Liver (tissue), 7 donors: ENCODE measurements at regions not wholly inside any gene's neighbourhood (a gene's known extent, or its start where the extent isn't known, plus 50 kb on each side); places are given as distances from the start of the nearest gene placed in this dataset.
"Not testable (repeated sequence)": the region's sequence is repeated elsewhere in the genome, so short reads cannot be mapped to it uniquely, and the experiment has no call there.

Experiments
- DNase-seq: peaks from one replicate; pipeline ENCODE4 v3.0.0-alpha.2; 2017; ENCODE audit warnings: low spot score
- H3K27ac ChIP-seq, 2 donors: one replicate each; pipeline ENCODE4 v1.7.0; 2013; ENCODE audit warnings: inconsistent platforms in 2 of 2, low read length in 2 of 2, control low read depth in 1 of 2, low read depth in 1 of 2, mild to moderate bottlenecking in 1 of 2
- H3K27me3 ChIP-seq, 4 donors: one replicate each; pipeline versions ENCODE4 v1.6.1 to v1.7.0; 2013; ENCODE audit warnings: low read length in 3 of 4, inconsistent platforms in 1 of 4, mild to moderate bottlenecking in 1 of 4, moderate library complexity in 1 of 4; ENCODE audit not compliant: control insufficient read depth in 4 of 4, insufficient read depth in 4 of 4
- H3K36me3 ChIP-seq, 4 donors: one replicate each; pipeline versions ENCODE4 v1.6.1 to v1.7.0; 2013; ENCODE audit warnings: low read length in 3 of 4, mild to moderate bottlenecking in 3 of 4, low read depth in 1 of 4, moderate library complexity in 1 of 4; ENCODE audit not compliant: control insufficient read depth in 4 of 4, insufficient read depth in 3 of 4
- H3K4me1 ChIP-seq, 4 donors: one replicate each; pipeline versions ENCODE4 v1.6.1 to v1.7.0; 2013; ENCODE audit warnings: low read length in 3 of 4, mild to moderate bottlenecking in 3 of 4, moderate library complexity in 1 of 4; ENCODE audit not compliant: control insufficient read depth in 4 of 4, insufficient read depth in 4 of 4
- H3K4me3 ChIP-seq, 3 donors: one replicate each; pipeline versions ENCODE4 v1.6.1 to v1.7.0; 2013; ENCODE audit warnings: low read length in 3 of 3, control low read depth in 1 of 3, low read depth in 1 of 3, mild to moderate bottlenecking in 1 of 3
- H3K9ac ChIP-seq, 2 donors: one replicate each; pipeline ENCODE4 v1.7.0; 2013; ENCODE audit warnings: low read length in 2 of 2, mild to moderate bottlenecking in 2 of 2, moderate library complexity in 2 of 2, control low read depth in 1 of 2, low read depth in 1 of 2
- H3K9me3 ChIP-seq, 4 donors: one replicate each; pipeline versions ENCODE4 v1.6.1 to v1.7.0; 2013; ENCODE audit warnings: low read length in 3 of 4; ENCODE audit not compliant: control insufficient read depth in 4 of 4
- EGR1 ChIP-seq, 2 donors: IDR thresholded peaks; 2 replicates each; pipeline ENCODE4 v1.6.1; 2016 to 2018; ENCODE audit warnings: antibody characterized with exemption in 2 of 2, low read depth in 2 of 2
- HNF4A ChIP-seq, 2 donors: conservative IDR thresholded peaks; 2 replicates each; pipeline ENCODE4 v1.6.1; 2016; ENCODE audit warnings: antibody characterized with exemption in 2 of 2, mild to moderate bottlenecking in 2 of 2
- HNF4G ChIP-seq: IDR thresholded peaks from 2 replicates; pipeline ENCODE4 v1.6.1; 2016; ENCODE audit warnings: antibody characterized with exemption
- JUND ChIP-seq, 2 donors: IDR thresholded peaks; 2 replicates each; pipeline ENCODE4 v1.6.1; 2016; ENCODE audit warnings: antibody characterized with exemption in 2 of 2
- RXRA ChIP-seq, 2 donors: IDR thresholded peaks; 2 replicates each; pipeline ENCODE4 v1.6.1; 2017 to 2018; ENCODE audit warnings: antibody characterized with exemption in 2 of 2, mild to moderate bottlenecking in 1 of 2
- SP1 ChIP-seq: IDR thresholded peaks from 2 replicates; pipeline ENCODE4 v1.6.1; 2018; ENCODE audit warnings: antibody characterized with exemption, mild to moderate bottlenecking
- TAF1 ChIP-seq: conservative IDR thresholded peaks from 2 replicates; pipeline ENCODE4 v1.6.1; 2016; ENCODE audit warnings: antibody characterized with exemption, mild to moderate bottlenecking
- WGBS: extraction: QIAGEN DNeasy Blood & Tissue Kit; methylation state at CpG from one replicate; pipeline ENCODE4 v1.1.7; 2013; 5-methylcytosine and 5-hydroxymethylcytosine counted together
- TF ChIP-seq, protein P1 (sequence below): IDR thresholded peaks from 2 replicates; pipeline ENCODE4 v1.6.1; 2016; ENCODE audit warnings: antibody characterized with exemption
- TF ChIP-seq, protein P2 (sequence below): IDR thresholded peaks from 2 replicates; pipeline ENCODE4 v1.6.1; 2016; ENCODE audit warnings: antibody characterized with exemption, mild to moderate bottlenecking
- donor health status: healthy.
- donor health status: healthy.
- donor health status: healthy.
- donor health status: healthy.

DNA sequence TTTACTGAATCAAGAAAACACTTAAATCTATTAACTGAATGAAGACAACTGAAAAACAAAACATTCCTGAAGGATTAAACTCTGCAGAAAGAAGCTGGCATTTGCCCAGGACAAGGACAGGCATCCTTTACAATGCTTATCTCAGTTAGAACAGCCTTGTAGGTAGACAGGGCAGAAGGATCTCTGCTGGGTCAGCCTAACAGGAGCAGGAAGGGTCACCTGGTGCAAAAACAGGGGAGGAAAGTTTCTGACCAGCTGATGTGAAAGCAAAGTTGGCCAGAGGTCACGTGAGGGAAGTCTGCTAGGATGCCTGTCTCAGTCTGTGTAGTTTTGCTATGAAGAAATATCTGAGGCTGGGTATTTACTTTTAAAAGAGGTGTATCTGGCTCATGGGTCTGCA lies 348.6 kb downstream of the ANAPC1 start:
- Histone ChIP-seq H3K27me3 (no peaks in the 10 kb centered on the region), H3K4me3 (no peak overlapping the region), H3K4me1 (no peaks in the 10 kb centered on the region), H3K9me3 (no peaks in the 10 kb centered on the region), H3K9ac (no peak overlapping the region), H3K36me3 (no peaks in the 10 kb centered on the region), H3K27ac (no peak overlapping the region)
- TF ChIP-seq HNF4G, result no peak
- TF ChIP-seq RXRA (IDR thresholded peaks at IDR 0.05), result peak in 1 of 2 donors; percentile 19
- WGBS, result 20% methylated on average over 1 of the region's 1 CpG
- DNase-seq, result no peak

DNA sequence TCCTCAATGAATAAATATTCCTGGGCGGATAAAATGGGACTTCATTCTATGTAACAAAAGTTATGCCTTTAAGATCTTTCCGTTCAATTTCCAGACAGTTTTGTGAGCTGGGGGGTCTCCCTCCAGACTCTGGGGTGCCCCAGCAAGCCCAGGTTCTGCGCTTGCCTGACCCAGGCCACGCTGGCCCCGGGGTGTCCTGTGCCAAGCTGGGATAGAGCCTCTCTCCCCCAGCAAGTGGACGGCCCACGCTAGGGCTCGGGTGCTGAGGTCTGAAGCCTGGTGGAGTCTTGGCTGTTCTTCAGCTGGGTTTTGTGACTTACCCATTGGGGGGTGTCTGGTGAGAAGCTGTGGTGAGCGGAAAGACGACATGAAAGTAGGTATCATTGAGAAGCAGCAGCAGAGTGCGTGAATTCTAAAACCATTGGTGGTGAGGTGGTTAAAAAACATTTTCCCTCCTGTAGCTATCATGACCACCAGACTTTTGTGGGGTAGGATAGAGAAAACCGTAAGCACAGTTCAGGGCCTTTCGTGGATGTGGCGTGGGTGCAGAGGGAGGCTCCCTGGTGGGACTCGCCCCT lies 346.8 kb downstream of the ANAPC1 start:
- H3K27ac ChIP-seq, result no peak overlapping the region
- no peaks in the 10 kb centered on the region for H3K27me3 ChIP-seq
- no peak for DNase-seq
- H3K4me3 ChIP-seq, result no peak overlapping the region
- TF ChIP-seq HNF4A (conservative IDR thresholded peaks at IDR 0.05), result no peak
- TF ChIP-seq RXRA (IDR thresholded peaks at IDR 0.05), result no peak
- TF ChIP-seq SP1, result no peak
- TF ChIP-seq, protein P1, sequence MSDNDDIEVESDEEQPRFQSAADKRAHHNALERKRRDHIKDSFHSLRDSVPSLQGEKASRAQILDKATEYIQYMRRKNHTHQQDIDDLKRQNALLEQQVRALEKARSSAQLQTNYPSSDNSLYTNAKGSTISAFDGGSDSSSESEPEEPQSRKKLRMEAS, result no peak
- TF ChIP-seq, protein P2, sequence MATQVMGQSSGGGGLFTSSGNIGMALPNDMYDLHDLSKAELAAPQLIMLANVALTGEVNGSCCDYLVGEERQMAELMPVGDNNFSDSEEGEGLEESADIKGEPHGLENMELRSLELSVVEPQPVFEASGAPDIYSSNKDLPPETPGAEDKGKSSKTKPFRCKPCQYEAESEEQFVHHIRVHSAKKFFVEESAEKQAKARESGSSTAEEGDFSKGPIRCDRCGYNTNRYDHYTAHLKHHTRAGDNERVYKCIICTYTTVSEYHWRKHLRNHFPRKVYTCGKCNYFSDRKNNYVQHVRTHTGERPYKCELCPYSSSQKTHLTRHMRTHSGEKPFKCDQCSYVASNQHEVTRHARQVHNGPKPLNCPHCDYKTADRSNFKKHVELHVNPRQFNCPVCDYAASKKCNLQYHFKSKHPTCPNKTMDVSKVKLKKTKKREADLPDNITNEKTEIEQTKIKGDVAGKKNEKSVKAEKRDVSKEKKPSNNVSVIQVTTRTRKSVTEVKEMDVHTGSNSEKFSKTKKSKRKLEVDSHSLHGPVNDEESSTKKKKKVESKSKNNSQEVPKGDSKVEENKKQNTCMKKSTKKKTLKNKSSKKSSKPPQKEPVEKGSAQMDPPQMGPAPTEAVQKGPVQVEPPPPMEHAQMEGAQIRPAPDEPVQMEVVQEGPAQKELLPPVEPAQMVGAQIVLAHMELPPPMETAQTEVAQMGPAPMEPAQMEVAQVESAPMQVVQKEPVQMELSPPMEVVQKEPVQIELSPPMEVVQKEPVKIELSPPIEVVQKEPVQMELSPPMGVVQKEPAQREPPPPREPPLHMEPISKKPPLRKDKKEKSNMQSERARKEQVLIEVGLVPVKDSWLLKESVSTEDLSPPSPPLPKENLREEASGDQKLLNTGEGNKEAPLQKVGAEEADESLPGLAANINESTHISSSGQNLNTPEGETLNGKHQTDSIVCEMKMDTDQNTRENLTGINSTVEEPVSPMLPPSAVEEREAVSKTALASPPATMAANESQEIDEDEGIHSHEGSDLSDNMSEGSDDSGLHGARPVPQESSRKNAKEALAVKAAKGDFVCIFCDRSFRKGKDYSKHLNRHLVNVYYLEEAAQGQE, result no peak
- no peak for TF ChIP-seq JUND (IDR thresholded peaks at IDR 0.05)
- TF ChIP-seq TAF1, result no peak
- no peak for TF ChIP-seq EGR1 (IDR thresholded peaks at IDR 0.05; ENCODE audit: low read depth in 2 of 2)
- TF ChIP-seq HNF4G, result no peak
- no peaks in the 10 kb centered on the region for H3K4me1 ChIP-seq
- H3K9me3 ChIP-seq, result no peaks in the 10 kb centered on the region
- no peaks in the 10 kb centered on the region for H3K36me3 ChIP-seq
- H3K9ac ChIP-seq, result no peak overlapping the region
- WGBS, result 94% methylated on average over 15 of the region's 15 CpGs

DNA sequence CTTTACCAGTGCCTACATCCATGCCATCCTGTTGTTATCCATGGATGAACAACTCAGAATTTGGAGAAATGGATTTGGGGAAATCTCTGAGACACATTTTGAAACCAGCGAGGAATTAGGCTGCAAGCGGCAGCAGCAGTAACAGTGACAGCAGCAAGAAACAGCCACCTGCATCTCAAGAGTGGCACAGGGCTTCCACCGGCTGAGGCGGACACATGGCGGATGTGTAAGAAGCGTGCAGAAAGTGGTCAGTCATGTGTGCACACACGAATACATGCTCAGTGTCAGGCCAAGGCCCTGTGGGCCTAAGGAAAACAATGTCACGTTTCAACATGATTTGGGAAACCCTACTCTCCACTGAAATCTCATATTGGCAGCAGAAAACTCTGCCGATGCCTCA lies 344.0 kb downstream of the ANAPC1 start:
- H3K4me3 ChIP-seq, H3K9ac ChIP-seq, H3K27ac ChIP-seq, H3K4me1 ChIP-seq, H3K9me3 ChIP-seq, H3K36me3 ChIP-seq, DNase-seq, H3K27me3 ChIP-seq: not testable (repeated sequence)
- 98% methylated on average over 6 of the region's 9 CpGs for WGBS

DNA sequence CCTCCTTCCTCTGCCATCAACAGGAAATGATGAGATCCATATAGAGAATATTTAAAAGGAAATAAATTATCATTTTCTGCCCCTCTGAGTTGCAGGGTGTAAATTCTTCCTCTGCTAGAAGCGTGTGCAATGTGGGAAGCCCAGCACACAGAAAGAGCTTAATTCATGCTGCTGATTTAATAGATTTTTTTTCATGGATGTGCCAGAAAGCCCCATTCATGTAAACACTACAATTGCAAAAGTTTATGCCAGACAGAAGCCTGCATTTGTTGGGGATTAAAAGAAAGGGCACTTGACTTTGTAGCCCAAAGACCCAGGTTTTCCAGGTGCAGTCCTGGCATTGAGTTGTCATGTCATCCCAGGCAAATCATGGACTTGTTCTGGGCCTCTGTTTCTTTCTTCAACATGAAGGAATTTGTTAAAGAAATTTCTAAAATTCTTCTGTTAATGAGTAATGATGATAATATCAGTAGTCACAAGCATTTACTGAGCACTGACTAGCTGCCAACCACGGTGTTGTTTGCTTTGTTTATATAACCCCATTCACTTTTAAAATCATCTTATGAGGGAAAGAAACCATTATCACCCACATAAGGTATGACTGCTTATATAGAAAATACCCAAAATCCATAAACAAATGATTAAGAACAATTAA lies 341.7 kb downstream of the ANAPC1 start:
- not testable (repeated sequence) for H3K9me3 ChIP-seq, H3K27me3 ChIP-seq, H3K4me1 ChIP-seq, H3K27ac ChIP-seq, H3K9ac ChIP-seq, H3K4me3 ChIP-seq, DNase-seq, H3K36me3 ChIP-seq
- WGBS, result 8% methylated on average over 1 of the region's 2 CpGs

DNA sequence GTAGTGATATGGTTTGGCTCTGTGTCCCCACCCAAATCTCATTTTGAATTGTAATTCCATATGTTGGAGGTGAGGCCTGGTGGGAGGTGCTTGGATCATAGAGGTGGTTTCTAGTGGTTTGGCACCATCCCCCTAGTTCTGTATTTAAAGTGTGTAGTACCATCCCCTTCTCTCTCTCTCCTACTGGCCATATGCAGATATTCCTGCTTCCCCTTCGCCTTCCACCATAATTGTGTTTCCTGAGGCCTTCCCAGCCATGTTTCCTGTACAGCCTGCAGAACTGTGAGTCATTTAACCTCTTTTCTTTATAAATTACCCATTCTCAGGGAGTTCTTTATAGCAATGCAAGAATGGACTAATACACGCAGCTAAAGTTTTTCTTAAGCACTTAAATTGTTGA lies 340.0 kb downstream of the ANAPC1 start:
- H3K27me3 ChIP-seq, DNase-seq, H3K9ac ChIP-seq, H3K36me3 ChIP-seq, H3K4me3 ChIP-seq, H3K27ac ChIP-seq, H3K4me1 ChIP-seq, H3K9me3 ChIP-seq: not testable (repeated sequence)
- 8% methylated on average over 1 of the region's 2 CpGs for WGBS

DNA sequence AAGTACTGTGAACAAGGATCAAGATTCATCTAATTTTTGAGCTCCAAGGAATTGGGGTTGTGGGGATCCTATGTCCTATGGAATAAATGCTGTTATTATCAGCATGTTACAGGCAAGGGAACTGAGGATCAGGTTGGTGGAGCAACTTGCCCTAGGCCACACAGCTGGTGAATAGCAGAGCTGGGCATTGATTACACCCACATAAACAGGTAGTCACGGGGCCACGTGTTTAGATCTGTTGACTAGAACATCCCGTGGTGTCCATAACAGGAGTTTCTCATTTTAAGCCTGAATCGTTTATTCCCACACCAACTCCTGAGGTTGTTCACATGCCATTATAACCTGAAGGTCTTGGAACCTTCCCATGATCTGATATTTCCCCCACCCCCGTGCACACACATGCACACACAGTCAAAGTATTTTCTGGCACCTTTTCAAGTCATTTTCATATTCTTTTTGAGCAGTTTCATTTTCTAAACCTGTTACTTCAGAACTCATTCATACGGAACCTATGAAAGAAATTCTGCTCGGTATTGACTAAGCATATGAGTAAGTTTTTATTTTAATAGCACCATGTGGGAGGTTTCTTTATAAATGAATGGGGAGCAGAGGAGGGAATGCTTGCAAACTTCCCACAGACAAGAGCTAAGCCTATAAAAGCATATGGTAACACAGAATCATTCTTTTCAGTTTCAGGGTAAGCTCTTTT lies 338.1 kb downstream of the ANAPC1 start:
- H3K27ac ChIP-seq, H3K4me1 ChIP-seq, H3K9ac ChIP-seq, H3K4me3 ChIP-seq, H3K36me3 ChIP-seq, DNase-seq, H3K27me3 ChIP-seq, H3K9me3 ChIP-seq: not testable (repeated sequence)
- WGBS, result 86% methylated on average over 3 of the region's 7 CpGs
